AG09319 (cell line): ENCODE measurements at regions not wholly inside any gene's neighbourhood (a gene's known extent, or its start where the extent isn't known, plus 50 kb on each side); places are given as distances from the start of the nearest gene placed in this dataset.

Source experiments
- DNase-seq: peaks from one replicate; pipeline ENCODE4 v3.0.0-alpha.2; 2010; ENCODE audit warnings: low read depth; ENCODE audit errors: extremely low read depth
- CTCF ChIP-seq: IDR thresholded peaks from 2 replicates; pipeline ENCODE4 v1.5.1; 2011; ENCODE audit warnings: low read depth, mild to moderate bottlenecking, inconsistent platforms, low read length, moderate library complexity

DNA sequence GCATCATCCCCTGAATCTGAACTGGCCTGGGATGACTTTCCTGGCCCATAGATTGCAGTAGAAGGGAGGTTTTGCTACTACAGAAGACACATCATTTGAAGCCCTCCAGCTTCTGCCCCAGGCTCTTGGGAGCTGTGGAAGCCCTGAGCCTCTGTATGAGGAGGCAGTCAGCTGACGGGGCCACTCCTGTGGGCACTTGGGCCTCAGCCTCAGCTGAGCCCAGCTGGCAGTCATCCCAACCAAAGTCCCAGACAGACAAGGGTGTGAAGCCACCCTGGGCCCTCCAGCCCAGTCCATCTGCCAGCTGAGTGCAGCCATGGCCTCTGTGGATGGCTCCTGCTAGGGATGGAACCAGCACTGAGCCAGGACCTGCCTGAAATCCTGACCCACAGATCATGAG is 502.3 kb upstream of the HS6ST1 start:
- DNase-seq: no peak
- TF ChIP-seq CTCF: no peak

- TF ChIP-seq CTCF: no peak
- DNase-seq: no peak
Observed at GRCh38 chr2:128832946-128833663, 514.4 kb upstream of the HS6ST1 start.

DNA sequence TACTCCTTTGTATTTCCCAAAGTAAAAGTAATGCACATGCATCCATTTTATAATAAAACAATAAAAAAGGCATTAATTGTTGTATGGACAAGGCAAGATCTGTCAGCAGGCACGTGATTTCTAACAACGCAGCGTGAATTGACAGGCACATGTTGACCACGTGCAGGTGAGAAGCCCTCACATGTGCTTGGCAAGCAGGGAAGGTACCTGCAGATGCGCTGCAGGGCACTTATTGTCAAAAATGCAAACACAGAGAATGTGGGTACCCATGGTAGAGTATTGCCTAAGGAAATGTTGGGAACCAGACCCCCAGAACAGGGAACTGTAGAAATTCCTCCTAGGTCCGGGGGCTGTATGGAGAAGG is 515.0 kb upstream of the HS6ST1 start:
- DNase-seq: no peak
- no peak for TF ChIP-seq CTCF

- no peak for TF ChIP-seq CTCF
- DNase-seq: no peak
Observed at GRCh38 chr2:128834207-128834879, 515.7 kb upstream of the HS6ST1 start.

DNA sequence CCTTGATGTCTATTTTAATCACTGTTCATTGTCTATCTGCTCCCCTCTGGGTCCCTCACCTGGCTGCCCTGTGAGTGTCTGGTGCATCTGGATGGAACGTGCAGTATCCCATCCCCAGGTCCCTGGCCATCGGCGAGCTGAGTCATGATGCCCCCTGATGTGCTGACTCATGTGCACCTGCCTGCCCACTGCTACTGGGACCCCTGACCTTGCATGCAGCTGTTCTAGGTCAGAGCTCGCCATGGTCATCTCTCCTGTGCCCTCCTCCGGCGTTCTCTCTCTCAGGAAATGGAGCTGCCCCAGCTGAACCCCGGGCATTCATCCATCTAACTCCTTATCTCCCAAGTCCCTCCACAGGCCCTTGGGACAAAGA is 516.2 kb upstream of the HS6ST1 start:
- no peak for DNase-seq
- no peak for TF ChIP-seq CTCF

DNA sequence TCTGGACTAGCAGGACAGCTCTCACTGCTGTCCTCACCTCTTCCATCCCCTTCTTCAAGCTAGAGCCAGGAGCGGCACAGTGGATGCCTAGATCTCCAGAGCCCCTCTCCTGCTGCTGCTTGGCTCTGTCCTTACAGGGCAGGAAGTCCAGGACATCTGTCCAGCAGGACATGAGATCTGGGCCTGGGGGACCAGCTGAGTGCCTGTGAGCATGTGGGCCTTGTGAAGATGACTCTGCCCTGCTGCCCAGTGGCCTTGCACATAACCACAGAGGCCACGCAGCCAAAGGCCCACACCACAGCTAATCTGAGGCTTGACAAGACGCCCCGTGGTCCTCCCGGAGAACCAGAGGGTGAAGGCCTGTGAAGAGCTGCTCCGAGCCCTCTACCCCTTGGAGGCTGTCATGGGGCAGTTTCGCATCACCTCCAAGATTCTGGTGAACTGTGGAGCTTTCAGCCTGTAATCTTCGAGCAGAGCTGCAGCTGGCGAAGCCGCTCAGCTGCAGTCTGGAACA is 516.7 kb upstream of the HS6ST1 start:
- TF ChIP-seq CTCF: no peak
- DNase-seq: no peak

- DNase-seq: no peak
- no peak for TF ChIP-seq CTCF
Observed at GRCh38 chr2:128835974-128836373, 517.3 kb upstream of the HS6ST1 start.
